T-cell (primary cell): ENCODE measurements at regions not wholly inside any gene's neighbourhood (a gene's known extent, or its start where the extent isn't known, plus 50 kb on each side); places are given as distances from the start of the nearest gene placed in this dataset.

Experiments
- ATAC-seq, 4 experiments: fragments of 200-7000 bp in 3 of 4; fragments of 150-1000 bp in 1 of 4; cut with Tn5 transposase; replicated peaks in 1 of 4; 1 replicate in 3 of 4; 2 replicates in 1 of 4; pipeline ENCODE4 v1.10.0; 2021; ENCODE audit warnings: moderate library complexity in 3 of 4, mild to moderate bottlenecking in 2 of 4, moderate number of reproducible peaks in 1 of 4
- CTCF ChIA-PET, 2 donors: fragments of 300-600 bp; sonication (Branson Sonifier 250); formaldehyde crosslinking; loops; one replicate each; lab custom pipeline; 2022; ENCODE audit warnings: antibody characterized with exemption in 2 of 2; lab: Charles Lee
- POLR2A ChIA-PET, 2 donors: fragments of 300-600 bp; sonication (Branson Sonifier 250); formaldehyde crosslinking; loops; one replicate each; lab custom pipeline; 2022; ENCODE audit warnings: antibody characterized with exemption in 2 of 2; lab: Charles Lee
- DNase-seq, 35 experiments: peaks; one replicate each; pipeline versions ENCODE4 v3.0.0 to v3.0.0-alpha.2; 2013 to 2023
- H3K27ac ChIP-seq: one replicate; pipeline ENCODE4 v1.5.1; 2013; ENCODE audit warnings: low read length
- H3K27me3 ChIP-seq, 2 experiments: replicated peaks in 1 of 2; 1 replicate in 1 of 2; 2 replicates in 1 of 2; pipeline versions ENCODE4 v1.6.1 to v1.7.0; 2013; ENCODE audit warnings: low read length in 1 of 2, mixed read lengths in 1 of 2; ENCODE audit not compliant: control insufficient read depth in 2 of 2, insufficient read depth in 2 of 2; ENCODE audit errors: extremely low read depth in 1 of 2
- H3K36me3 ChIP-seq, 2 donors: 1 replicate in 1 of 2; 2 replicates in 1 of 2; pipeline versions ENCODE4 v1.6.1 to v1.7.0; 2013; ENCODE audit warnings: low read length in 1 of 2; ENCODE audit not compliant: control insufficient read depth in 2 of 2, insufficient read depth in 1 of 2; ENCODE audit errors: extremely low read depth in 1 of 2
- H3K4me1 ChIP-seq, 2 experiments: 1 replicate in 1 of 2; 2 replicates in 1 of 2; pipeline versions ENCODE4 v1.6.1 to v1.7.0; 2013; ENCODE audit warnings: low read length in 2 of 2, mixed read lengths in 1 of 2; ENCODE audit not compliant: insufficient read depth in 2 of 2, control insufficient read depth in 1 of 2; ENCODE audit errors: extremely low read depth in 1 of 2
- H3K4me3 ChIP-seq, 2 donors: 1 replicate in 1 of 2; 2 replicates in 1 of 2; pipeline versions ENCODE4 v1.5.1 to v1.7.0; 2013; ENCODE audit warnings: mild to moderate bottlenecking in 2 of 2, low read length in 1 of 2, moderate library complexity in 1 of 2; ENCODE audit not compliant: control insufficient read depth in 1 of 2; ENCODE audit errors: extremely low read depth in 1 of 2
- H3K9me3 ChIP-seq: 2 replicates; pipeline ENCODE4 v1.7.0; 2013
- H3K27ac Mint-ChIP-seq, 2 donors: one replicate each; pipeline ENCODE4 v1.8.0; 2020 to 2021; ENCODE audit warnings: mild to moderate bottlenecking in 2 of 2, mixed read lengths in 2 of 2
- H3K27me3 Mint-ChIP-seq, 2 donors: one replicate each; pipeline ENCODE4 v1.8.0; 2021 to 2022; ENCODE audit warnings: mixed read lengths in 2 of 2
- H3K36me3 Mint-ChIP-seq: one replicate; pipeline ENCODE4 v1.8.0; 2021; ENCODE audit warnings: mixed read lengths
- H3K4me1 Mint-ChIP-seq, 3 donors: one replicate each; pipeline ENCODE4 v1.8.0; 2020 to 2022; ENCODE audit warnings: mixed read lengths in 3 of 3, mild to moderate bottlenecking in 1 of 3
- H3K4me3 Mint-ChIP-seq, 3 donors: one replicate each; pipeline ENCODE4 v1.8.0; 2020 to 2022; ENCODE audit warnings: mild to moderate bottlenecking in 3 of 3, mixed read lengths in 3 of 3, moderate library complexity in 3 of 3
- H3K9me3 Mint-ChIP-seq, 3 donors: one replicate each; pipeline ENCODE4 v1.8.0; 2020 to 2022; ENCODE audit warnings: mixed read lengths in 3 of 3
- WGBS: methylation state at CpG from one replicate; pipeline ENCODE4 v1.1.5; 2013; ENCODE audit warnings: missing lambda C conversion rate; ENCODE audit not compliant: insufficient coverage; 5-methylcytosine and 5-hydroxymethylcytosine counted together

GRCh38 chr6:14202947-14203346, 85.4 kb downstream of the CD83 start:
- Mint-ChIP-seq H3K27ac (no peak overlapping the region), H3K9me3 (peaks cover 0 to 6% (median 6%) of the 10 kb centered on the region in 3 donors), H3K4me3 (no peak overlapping the region), H3K36me3 (no peaks in the 10 kb centered on the region), H3K27me3 (no peaks in the 10 kb centered on the region), H3K4me1 (no peaks in the 10 kb centered on the region)
- no peaks in the 10 kb centered on the region for H3K4me1 ChIP-seq
- H3K27me3 ChIP-seq = no peaks in the 10 kb centered on the region
- whole genome bisulfite sequencing = 95% methylated on average over 9 of the region's 11 CpGs
- no peak for DNase-seq
- ChIA-PET POLR2A (no interaction called here), CTCF (no interaction called here)
- H3K36me3 ChIP-seq = no peaks in the 10 kb centered on the region
- no peak for ATAC-seq
- H3K4me3 ChIP-seq = no peak overlapping the region
- H3K27ac ChIP-seq = no peak overlapping the region
- no peaks in the 10 kb centered on the region for H3K9me3 ChIP-seq

DNA sequence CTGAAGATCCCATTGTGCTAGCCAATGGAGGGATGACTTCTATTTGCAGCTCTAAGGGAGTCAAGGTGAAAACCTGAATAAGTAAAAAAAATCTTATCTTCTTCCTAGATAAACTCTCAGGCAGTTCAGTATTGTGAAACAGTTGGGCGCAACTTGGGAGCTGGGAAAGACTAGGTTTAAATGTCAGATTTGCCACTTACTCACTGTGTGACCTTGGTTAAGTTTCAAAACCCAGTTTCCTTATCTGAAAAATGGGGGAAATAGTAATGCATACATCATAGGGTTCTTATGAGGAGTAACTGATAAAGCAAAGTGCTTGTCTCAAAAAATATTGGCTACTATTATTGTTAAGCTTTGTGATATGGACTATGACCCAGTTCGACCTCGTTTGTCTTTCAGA, 88.8 kb downstream of the CD83 start:
- no peak for DNase-seq
- CTCF ChIA-PET = interaction anchor here in 1 of 2 donors (0.6 kb wide), 1 partner anchor 1077 kb away, joined by 5 read pairs; no protein-coding TSS in a partner anchor
- H3K4me3 ChIP-seq = no peak overlapping the region
- H3K9me3 Mint-ChIP-seq = no peaks in the 10 kb centered on the region
- H3K27ac ChIP-seq = no peak overlapping the region
- no peak for ATAC-seq
- no peaks in the 10 kb centered on the region for H3K9me3 ChIP-seq
- H3K36me3 Mint-ChIP-seq = no peaks in the 10 kb centered on the region
- H3K27ac Mint-ChIP-seq = no peak overlapping the region
- POLR2A ChIA-PET = no interaction called here
- no peaks in the 10 kb centered on the region for H3K36me3 ChIP-seq
- no peaks in the 10 kb centered on the region for H3K27me3 Mint-ChIP-seq
- peaks cover 0 to 6% (median 0%) of the 10 kb centered on the region in 3 donors for H3K4me1 Mint-ChIP-seq
- no peaks in the 10 kb centered on the region for H3K27me3 ChIP-seq
- no peak overlapping the region for H3K4me3 Mint-ChIP-seq
- peaks cover 0 to 11% of the 10 kb centered on the region in 2 experiments for H3K4me1 ChIP-seq
- WGBS = no CpG with 5 or more reads among the region's 3 CpGs

DNA sequence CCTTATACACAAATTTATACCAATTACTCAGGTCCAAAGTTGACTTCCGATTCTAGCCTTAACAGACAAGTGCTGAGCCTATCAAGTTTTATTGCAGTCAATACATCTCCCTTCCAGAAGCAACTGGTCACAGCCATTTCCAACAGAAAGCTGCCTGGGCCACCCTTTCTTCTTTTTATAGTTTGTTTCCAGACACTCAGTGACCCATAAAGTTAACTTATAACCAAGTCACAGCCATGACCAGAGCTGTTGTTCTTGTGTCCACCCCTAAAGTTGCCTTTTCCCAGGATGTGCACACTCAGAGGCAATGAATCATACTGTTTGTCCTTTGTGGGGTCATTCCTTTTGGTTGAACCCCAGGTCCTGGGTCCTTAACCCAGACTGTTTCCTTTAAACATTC, 89.9 kb downstream of the CD83 start:
- Histone ChIP-seq H3K27me3 (no peaks in the 10 kb centered on the region), H3K4me1 (peaks cover 3 to 22% of the 10 kb centered on the region in 2 experiments), H3K4me3 (no peak overlapping the region), H3K27ac (no peak overlapping the region), H3K36me3 (no peaks in the 10 kb centered on the region), H3K9me3 (no peaks in the 10 kb centered on the region)
- no peaks in the 10 kb centered on the region for H3K27me3 Mint-ChIP-seq
- no peak overlapping the region for H3K4me3 Mint-ChIP-seq
- WGBS = 100% methylated on average over 1 of the region's 1 CpG
- no peaks in the 10 kb centered on the region for H3K9me3 Mint-ChIP-seq
- ATAC-seq = no peak
- POLR2A ChIA-PET = no interaction called here
- H3K27ac Mint-ChIP-seq = no peak overlapping the region
- CTCF ChIA-PET = interaction anchor here (0.6 kb wide), 3 partner anchors 131 to 1250 kb away, joined by 3 to 5 read pairs (median 4); no protein-coding TSS in a partner anchor
- no peak for DNase-seq
- peaks cover 7 to 15% (median 8%) of the 10 kb centered on the region in 3 donors for H3K4me1 Mint-ChIP-seq
- H3K36me3 Mint-ChIP-seq = no peaks in the 10 kb centered on the region

DNA sequence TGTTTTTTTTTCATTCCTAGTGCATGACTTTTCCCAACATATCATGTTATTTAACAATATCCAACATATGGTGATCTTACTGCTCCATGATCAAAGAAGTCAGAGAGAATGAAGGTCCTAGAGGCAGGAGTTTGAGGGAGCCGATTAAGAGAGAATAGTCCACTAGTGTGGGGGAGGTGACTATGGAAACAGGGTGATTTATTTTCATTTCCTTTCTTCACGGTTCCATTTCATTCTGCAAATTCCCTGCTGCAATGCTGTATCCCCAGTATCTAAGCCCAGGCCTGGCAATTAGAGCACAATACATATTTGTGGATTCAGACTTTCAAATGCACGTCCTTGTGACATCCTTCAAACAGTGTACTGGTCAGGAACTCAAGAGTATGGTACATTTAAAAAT, 91.4 kb downstream of the CD83 start:
- H3K4me1 ChIP-seq = peaks cover 3 to 23% of the 10 kb centered on the region in 2 experiments
- Mint-ChIP-seq H3K4me3 (peak overlapping the region in 1 of 3 donors; percentile 81), H3K4me1 (peaks cover 7 to 15% (median 8%) of the 10 kb centered on the region in 3 donors), H3K27ac (no peak overlapping the region), H3K36me3 (no peaks in the 10 kb centered on the region), H3K27me3 (no peaks in the 10 kb centered on the region), H3K9me3 (no peaks in the 10 kb centered on the region)
- H3K9me3 ChIP-seq = no peaks in the 10 kb centered on the region
- ChIA-PET POLR2A (no interaction called here), CTCF (interaction anchor here in 1 of 2 donors (0.6 kb wide), 1 partner anchor 1258 kb away, joined by 3 read pairs; no protein-coding TSS in a partner anchor)
- no CpG with 5 or more reads among the region's 3 CpGs for WGBS
- no peak overlapping the region for H3K27ac ChIP-seq
- DNase-seq = no peak
- H3K36me3 ChIP-seq = no peaks in the 10 kb centered on the region
- H3K4me3 ChIP-seq = no peak overlapping the region
- no peaks in the 10 kb centered on the region for H3K27me3 ChIP-seq
- ATAC-seq = no peak

DNA sequence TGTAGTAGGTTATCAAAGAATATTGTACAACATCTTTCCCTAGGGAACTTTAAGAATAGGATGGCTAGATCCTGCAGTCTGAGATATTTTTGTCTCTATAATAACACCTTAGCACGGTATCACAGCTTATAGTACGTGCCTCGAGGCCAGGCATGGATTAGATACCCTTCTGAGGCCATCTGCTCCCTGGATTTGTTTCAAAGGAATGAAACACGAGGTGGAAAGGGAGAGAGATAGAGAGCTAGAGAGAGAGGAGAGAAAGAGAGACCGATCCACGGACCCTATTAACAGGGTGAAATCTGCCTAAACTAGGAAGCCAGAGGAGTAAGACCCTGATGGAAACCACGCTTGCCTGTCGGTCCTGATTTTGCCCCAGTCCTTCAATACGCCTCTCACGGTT, 92.5 kb downstream of the CD83 start:
- peak overlapping the region; percentile 71 to 81 (median 79) for H3K4me3 Mint-ChIP-seq
- Histone ChIP-seq H3K36me3 (no peaks in the 10 kb centered on the region), H3K27me3 (no peaks in the 10 kb centered on the region), H3K9me3 (no peaks in the 10 kb centered on the region), H3K27ac (no peak overlapping the region), H3K4me3 (no peak overlapping the region), H3K4me1 (peaks cover 3 to 23% of the 10 kb centered on the region in 2 experiments)
- POLR2A ChIA-PET = no interaction called here
- H3K9me3 Mint-ChIP-seq = no peaks in the 10 kb centered on the region
- WGBS = 96% methylated on average over 4 of the region's 10 CpGs
- CTCF ChIA-PET = interaction anchor here in 1 of 2 donors (0.6 kb wide), 3 partner anchors 853 to 1235 kb away, joined by 3 to 4 read pairs (median 3); no protein-coding TSS in a partner anchor
- H3K36me3 Mint-ChIP-seq = no peaks in the 10 kb centered on the region
- H3K27me3 Mint-ChIP-seq = no peaks in the 10 kb centered on the region
- H3K27ac Mint-ChIP-seq = peak overlapping the region in 1 of 2 donors; percentile 2
- no peak for ATAC-seq
- H3K4me1 Mint-ChIP-seq = peaks cover 7 to 15% (median 8%) of the 10 kb centered on the region in 3 donors
- no peak for DNase-seq

DNA sequence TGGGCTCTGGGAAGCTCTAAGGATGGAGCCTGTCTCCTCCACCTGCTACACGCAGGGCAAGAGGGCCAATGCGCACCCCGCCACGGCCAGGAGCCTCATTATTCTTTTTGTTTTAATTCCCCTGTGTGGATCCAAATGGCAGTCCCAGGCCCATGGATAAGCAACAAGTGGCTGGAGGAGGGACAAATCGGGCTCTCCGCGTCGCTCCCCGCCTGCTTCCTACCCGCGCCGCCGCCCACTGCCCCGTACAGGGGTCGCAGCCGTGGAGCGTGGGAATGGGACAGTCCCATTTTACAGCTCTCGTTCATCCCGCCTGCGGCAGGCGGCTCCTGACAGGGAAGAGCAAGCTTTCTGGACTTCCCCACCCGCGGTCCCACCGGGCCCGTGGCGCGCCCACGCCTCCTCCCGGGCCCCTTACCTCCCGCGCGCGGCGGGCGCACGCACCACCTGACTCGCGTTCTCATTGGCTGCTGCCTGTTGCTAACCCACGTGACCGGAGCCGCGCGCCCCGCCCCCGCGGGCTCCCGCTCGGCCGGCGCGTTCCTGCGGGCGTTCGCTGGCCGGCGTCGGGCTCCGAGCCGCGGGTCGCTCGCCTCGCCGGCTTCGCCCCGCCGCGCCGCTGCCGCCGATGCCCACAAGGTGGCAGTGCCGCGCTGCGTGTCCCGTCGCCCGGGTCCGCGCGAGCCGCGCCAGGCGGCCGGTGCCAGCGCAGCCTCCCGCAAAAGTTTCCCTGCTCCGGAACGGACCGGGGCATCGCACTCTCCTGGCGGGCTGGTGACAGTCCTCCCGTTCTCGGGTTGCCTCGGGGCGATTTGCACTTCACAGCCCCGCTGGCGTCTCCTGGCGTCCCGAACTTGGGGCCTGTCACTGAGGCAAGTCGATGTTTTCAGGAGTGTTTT, 93.3 kb downstream of the CD83 start:
- H3K27me3 Mint-ChIP-seq = no peaks in the 10 kb centered on the region

More for the DNA sequence above, 93.3 kb downstream of the CD83 start:
- no peaks in the 10 kb centered on the region for H3K9me3 Mint-ChIP-seq
- 3% methylated on average over 93 of the region's 100 CpGs for WGBS
- H3K27ac Mint-ChIP-seq = peak overlapping the region; percentile 23 to 64
- Histone ChIP-seq H3K27me3 (no peaks in the 10 kb centered on the region), H3K27ac (peak overlapping the region; percentile 64), H3K4me3 (peak overlapping the region; percentile 69 to 88), H3K9me3 (no peaks in the 10 kb centered on the region), H3K4me1 (peaks cover 3 to 23% of the 10 kb centered on the region in 2 experiments), H3K36me3 (no peaks in the 10 kb centered on the region)
- H3K36me3 Mint-ChIP-seq = no peaks in the 10 kb centered on the region
- ChIA-PET CTCF (interaction anchor here (0.6 to 1.5 kb wide), 6 partner anchors 17 to 1413 kb away, joined by 3 to 4 read pairs (median 3); no protein-coding TSS in a partner anchor), POLR2A (no interaction called here)
- H3K4me1 Mint-ChIP-seq = peaks cover 7 to 15% (median 8%) of the 10 kb centered on the region in 3 donors
- ATAC-seq (peak; percentile 90 to 94 (median 94)), DNase-seq (peak; percentile 62 to 94 (median 80))
- peak overlapping the region; percentile 80 to 84 (median 81) for H3K4me3 Mint-ChIP-seq
